NCI-H82 treated with DMSO at 0.1 percent for 48 hours (cell line): ENCODE measurements at regions not wholly inside any gene's neighbourhood (a gene's known extent, or its start where the extent isn't known, plus 50 kb on each side); places are given as distances from the start of the nearest gene placed in this dataset.
"Not testable (repeated sequence)": the region's sequence is repeated elsewhere in the genome, so short reads cannot be mapped to it uniquely, and the experiment has no call there.

Experiments used
- DNase-seq: peaks from one replicate; lab custom pipeline; 2025; ENCODE audit not compliant: unreplicated experiment; lab: John Stamatoyannopoulos, UW

- DNase-seq, result no peak
Measured at GRCh38 chr4:186845137-186845842, 121.6 kb upstream of the FAT1 start.

- DNase-seq, result no peak
Measured at GRCh38 chr4:186846426-186846825, 122.8 kb upstream of the FAT1 start.

- DNase-seq, result not testable (repeated sequence)
Measured at GRCh38 chr4:186847429-186848131, 123.9 kb upstream of the FAT1 start.

GRCh38 chr4:186848437-186848836 lies 124.8 kb upstream of the FAT1 start:
- DNase-seq, result no peak

GRCh38 chr4:186851291-186852072 lies 127.8 kb upstream of the FAT1 start:
- no peak for DNase-seq

GRCh38 chr4:186852073-186852420 lies 128.4 kb upstream of the FAT1 start:
- no peak for DNase-seq

GRCh38 chr4:186852964-186853391 lies 129.3 kb upstream of the FAT1 start:
- no peak for DNase-seq

- DNase-seq, result no peak
Measured at GRCh38 chr4:186854256-186854655, 130.6 kb upstream of the FAT1 start.

GRCh38 chr4:186855111-186855510 lies 131.5 kb upstream of the FAT1 start:
- no peak for DNase-seq

GRCh38 chr4:186857793-186858192 lies 134.1 kb upstream of the FAT1 start:
- DNase-seq, result no peak

- no peak for DNase-seq
Measured at GRCh38 chr4:186858355-186858754, 134.7 kb upstream of the FAT1 start.

GRCh38 chr4:186859420-186859819 lies 135.8 kb upstream of the FAT1 start:
- DNase-seq, result no peak

- no peak for DNase-seq
Measured at GRCh38 chr4:186861317-186861716, 137.7 kb upstream of the FAT1 start.

- no peak for DNase-seq
Measured at GRCh38 chr4:186871856-186872255, 148.2 kb upstream of the FAT1 start.

GRCh38 chr4:186873095-186873494 lies 149.4 kb upstream of the FAT1 start:
- DNase-seq, result not testable (repeated sequence)

GRCh38 chr4:186875476-186875875 lies 151.8 kb upstream of the FAT1 start:
- DNase-seq, result no peak

- no peak for DNase-seq
Measured at GRCh38 chr4:186876961-186877626, 153.4 kb upstream of the FAT1 start.

GRCh38 chr4:186878203-186878776 lies 154.6 kb upstream of the FAT1 start:
- DNase-seq, result no peak

- no peak for DNase-seq
Measured at GRCh38 chr4:186881521-186882220, 158.0 kb upstream of the FAT1 start.

GRCh38 chr4:186882293-186882692 lies 158.6 kb upstream of the FAT1 start:
- DNase-seq, result no peak
